Mesendoderm (in vitro differentiated cells): ENCODE measurements at regions not wholly inside any gene's neighbourhood (a gene's known extent, or its start where the extent isn't known, plus 50 kb on each side); places are given as distances from the start of the nearest gene placed in this dataset.

ENCODE experiments used
- DNase-seq: peaks from one replicate; pipeline ENCODE4 v3.0.0; 2013
- H2AK5ac ChIP-seq: 2 replicates; pipeline ENCODE4 v1.6.1; 2013; ENCODE audit warnings: low read length, inconsistent platforms
- H2BK120ac ChIP-seq: 2 replicates; pipeline ENCODE4 v1.6.1; 2013; ENCODE audit warnings: low read depth, mild to moderate bottlenecking, low read length, moderate library complexity, mixed read lengths
- H2BK15ac ChIP-seq: replicated peaks from 2 replicates; pipeline ENCODE4 v1.6.1; 2013; ENCODE audit warnings: low read depth, mild to moderate bottlenecking, moderate library complexity
- H2BK5ac ChIP-seq: 2 replicates; pipeline ENCODE4 v1.6.1; 2013; ENCODE audit warnings: low read length, inconsistent platforms
- H3K18ac ChIP-seq: 2 replicates; pipeline ENCODE4 v1.6.1; 2013; ENCODE audit warnings: mild to moderate bottlenecking, low read length, mixed read lengths
- H3K23ac ChIP-seq: one replicate; pipeline ENCODE4 v1.6.1; 2013; ENCODE audit warnings: low read length
- H3K27ac ChIP-seq: 2 replicates; pipeline ENCODE4 v1.5.1; 2013; ENCODE audit warnings: low read depth, mild to moderate bottlenecking, inconsistent platforms, low read length, moderate library complexity
- H3K27me3 ChIP-seq: 2 replicates; pipeline ENCODE4 v1.6.1; 2013; ENCODE audit warnings: low read length, control low read depth, mild to moderate bottlenecking, inconsistent platforms; ENCODE audit not compliant: insufficient read depth, poor library complexity
- H3K36me3 ChIP-seq: 2 replicates; pipeline ENCODE4 v1.6.1; 2013; ENCODE audit warnings: low read length, inconsistent platforms; ENCODE audit not compliant: control insufficient read depth, insufficient read depth
- H3K4ac ChIP-seq: one replicate; pipeline ENCODE4 v1.6.1; 2013; ENCODE audit warnings: low read depth, mild to moderate bottlenecking, low read length, moderate library complexity
- H3K4me1 ChIP-seq: 2 replicates; pipeline ENCODE4 v1.6.1; 2013; ENCODE audit warnings: low read depth, low read length, inconsistent platforms; ENCODE audit not compliant: control insufficient read depth
- H3K4me2 ChIP-seq: 2 replicates; pipeline ENCODE4 v1.6.1; 2013; ENCODE audit warnings: low read length
- H3K4me3 ChIP-seq: 2 replicates; pipeline ENCODE4 v1.5.1; 2013; ENCODE audit warnings: mild to moderate bottlenecking, low read length
- H3K56ac ChIP-seq: one replicate; pipeline ENCODE4 v1.6.1; 2013; ENCODE audit warnings: low read length
- H3K79me1 ChIP-seq: 2 replicates; pipeline ENCODE4 v1.6.1; 2013; ENCODE audit warnings: low read length, inconsistent platforms
- H3K79me2 ChIP-seq: 2 replicates; pipeline ENCODE4 v1.6.1; 2013; ENCODE audit warnings: mild to moderate bottlenecking, low read length; ENCODE audit not compliant: control insufficient read depth, insufficient read depth
- H3K9ac ChIP-seq: 2 replicates; pipeline ENCODE4 v1.6.1; 2013; ENCODE audit warnings: low read length, inconsistent platforms
- H4K5ac ChIP-seq: one replicate; pipeline ENCODE4 v1.6.1; 2013; ENCODE audit warnings: low read length
- H4K8ac ChIP-seq: one replicate; pipeline ENCODE4 v1.6.1; 2013; ENCODE audit warnings: low read depth, mild to moderate bottlenecking, control low read depth, low read length, moderate library complexity
- WGBS: extraction: QIAGEN DNeasy Blood & Tissue Kit; methylation state at CpG from one replicate; pipeline ENCODE4 v1.1.7; 2013; ENCODE audit warnings: low lambda C conversion rate, missing lambda C conversion rate; ENCODE audit not compliant: insufficient coverage; ENCODE audit errors: extremely low coverage; 5-methylcytosine and 5-hydroxymethylcytosine counted together

- no peaks in the 10 kb centered on the region for H3K27me3 ChIP-seq
- H3K27ac ChIP-seq, result no peak overlapping the region
- H3K79me1 ChIP-seq, result no peaks in the 10 kb centered on the region
- no peak overlapping the region for H2BK15ac ChIP-seq
- no peak overlapping the region for H4K5ac ChIP-seq
- no peaks in the 10 kb centered on the region for H3K36me3 ChIP-seq
- H2AK5ac ChIP-seq, result no peak overlapping the region
- no peak overlapping the region for H3K18ac ChIP-seq
- H2BK120ac ChIP-seq, result no peak overlapping the region
- no peak for DNase-seq
- WGBS, result no CpG with 5 or more reads among the region's 2 CpGs
- H3K4ac ChIP-seq, result no peak overlapping the region
- H3K9ac ChIP-seq, result no peak overlapping the region
- no peak overlapping the region for H4K8ac ChIP-seq
- no peak overlapping the region for H2BK5ac ChIP-seq
- no peak overlapping the region for H3K4me3 ChIP-seq
- no peak overlapping the region for H3K56ac ChIP-seq
- H3K79me2 ChIP-seq, result no peaks in the 10 kb centered on the region
- no peaks in the 10 kb centered on the region for H3K4me1 ChIP-seq
- no peak overlapping the region for H3K23ac ChIP-seq
- no peak overlapping the region for H3K4me2 ChIP-seq
Measured at GRCh38 chr5:74138721-74139120, 501.8 kb downstream of the ENC1 start.

DNA sequence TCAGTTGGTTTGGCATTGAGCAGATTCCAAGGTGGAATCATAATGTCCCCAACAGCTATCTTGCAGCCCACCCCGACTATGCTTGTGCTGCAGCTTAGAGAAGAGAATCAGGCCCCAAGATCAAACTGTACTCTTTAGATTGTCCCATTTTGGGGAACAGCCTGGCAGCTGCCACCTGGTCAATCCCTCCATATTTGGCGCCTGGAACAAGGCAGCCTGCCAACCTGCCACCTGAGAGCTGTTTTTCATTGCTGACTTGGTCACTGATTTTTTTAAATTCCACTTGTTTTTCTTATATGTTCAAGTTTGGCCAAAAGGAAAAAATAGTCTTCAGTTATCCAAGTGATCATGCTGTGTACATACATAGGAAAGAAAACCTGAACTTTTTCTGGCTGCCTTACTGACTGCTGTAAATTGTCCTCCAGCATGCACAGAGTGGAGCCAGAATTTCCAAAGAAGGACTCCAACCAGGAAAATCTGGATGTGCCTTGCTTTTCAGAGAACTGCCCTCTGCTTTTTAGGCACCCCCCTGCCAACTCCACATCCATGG lies 504.2 kb downstream of the ENC1 start:
- Histone ChIP-seq H4K5ac (no peak overlapping the region), H3K9ac (no peak overlapping the region), H3K4me3 (no peak overlapping the region), H2BK15ac (no peak overlapping the region), H3K79me2 (no peaks in the 10 kb centered on the region), H3K23ac (no peak overlapping the region), H2AK5ac (no peak overlapping the region), H3K27me3 (no peaks in the 10 kb centered on the region), H3K4me2 (no peak overlapping the region), H3K4ac (no peak overlapping the region), H3K79me1 (no peaks in the 10 kb centered on the region), H3K18ac (no peak overlapping the region), H2BK5ac (no peak overlapping the region), H2BK120ac (no peak overlapping the region), H3K4me1 (no peaks in the 10 kb centered on the region), H3K36me3 (no peaks in the 10 kb centered on the region), H3K27ac (no peak overlapping the region), H4K8ac (no peak overlapping the region), H3K56ac (no peak overlapping the region)
- no CpG with 5 or more reads among the region's 2 CpGs for WGBS
- no peak for DNase-seq

GRCh38 chr5:74135033-74135432 lies 505.5 kb downstream of the ENC1 start:
- no peak overlapping the region for H4K8ac ChIP-seq
- H3K4me1 ChIP-seq, result no peaks in the 10 kb centered on the region
- no peak overlapping the region for H2BK15ac ChIP-seq
- H3K79me1 ChIP-seq, result no peaks in the 10 kb centered on the region
- no peak overlapping the region for H3K4me2 ChIP-seq
- H3K4me3 ChIP-seq, result no peak overlapping the region
- H3K27ac ChIP-seq, result no peak overlapping the region
- no peak overlapping the region for H3K23ac ChIP-seq
- no peak for DNase-seq
- no CpG with 5 or more reads among the region's 1 CpG for WGBS
- no peak overlapping the region for H2AK5ac ChIP-seq
- H3K36me3 ChIP-seq, result no peaks in the 10 kb centered on the region
- H2BK5ac ChIP-seq, result no peak overlapping the region
- H3K27me3 ChIP-seq, result no peaks in the 10 kb centered on the region
- no peak overlapping the region for H3K18ac ChIP-seq
- H3K4ac ChIP-seq, result no peak overlapping the region
- H3K9ac ChIP-seq, result no peak overlapping the region
- no peak overlapping the region for H3K56ac ChIP-seq
- no peak overlapping the region for H2BK120ac ChIP-seq
- H4K5ac ChIP-seq, result no peak overlapping the region
- H3K79me2 ChIP-seq, result no peaks in the 10 kb centered on the region

DNA sequence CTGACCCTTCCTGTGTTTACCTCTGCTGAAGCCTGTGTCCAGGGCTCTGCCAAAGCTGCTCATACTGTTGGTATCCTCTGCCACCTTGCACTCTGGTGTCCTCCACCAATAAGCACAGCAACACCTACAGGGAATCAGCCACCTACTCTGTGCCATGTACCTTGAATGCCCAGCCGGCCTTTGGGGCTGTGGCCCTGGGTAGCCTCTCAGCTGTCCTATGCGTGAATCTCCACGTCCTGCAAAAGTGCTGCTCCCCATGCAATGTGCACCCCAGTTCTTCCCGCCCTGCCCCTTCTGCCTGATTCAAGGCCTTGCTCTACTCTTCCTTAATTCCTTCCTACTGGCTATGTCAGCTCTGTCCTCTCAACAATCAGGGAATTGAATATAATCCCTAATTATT lies 506.5 kb downstream of the ARHGEF28 start:
- Histone ChIP-seq H3K9ac (no peak overlapping the region), H3K56ac (no peak overlapping the region)

GRCh38 chr5:74131250-74131649 lies 505.3 kb downstream of the ARHGEF28 start:
- Histone ChIP-seq H3K23ac (no peak overlapping the region), H2BK15ac (no peak overlapping the region), H3K4me3 (no peak overlapping the region), H3K9ac (no peak overlapping the region), H3K79me2 (no peaks in the 10 kb centered on the region), H3K79me1 (no peaks in the 10 kb centered on the region), H3K4me1 (peaks cover 6% of the 10 kb centered on the region), H3K27me3 (no peaks in the 10 kb centered on the region), H3K18ac (no peak overlapping the region), H3K4ac (no peak overlapping the region), H3K4me2 (no peak overlapping the region), H2BK120ac (no peak overlapping the region), H4K5ac (no peak overlapping the region), H3K56ac (no peak overlapping the region), H3K27ac (no peak overlapping the region), H3K36me3 (no peaks in the 10 kb centered on the region), H2BK5ac (no peak overlapping the region), H4K8ac (no peak overlapping the region), H2AK5ac (no peak overlapping the region)
- no CpG with 5 or more reads among the region's 2 CpGs for WGBS
- DNase-seq, result no peak

More for the DNA sequence above, 506.5 kb downstream of the ARHGEF28 start:
- no peaks in the 10 kb centered on the region for H3K27me3 ChIP-seq
- WGBS, result no CpG with 5 or more reads among the region's 4 CpGs
- DNase-seq, result no peak
- no peak overlapping the region for H4K8ac ChIP-seq
- H3K4me3 ChIP-seq, result no peak overlapping the region
- no peak overlapping the region for H2BK120ac ChIP-seq
- H3K79me1 ChIP-seq, result no peaks in the 10 kb centered on the region
- no peak overlapping the region for H2BK15ac ChIP-seq
- H3K36me3 ChIP-seq, result no peaks in the 10 kb centered on the region
- no peak overlapping the region for H3K4me2 ChIP-seq
- no peak overlapping the region for H2BK5ac ChIP-seq
- H3K18ac ChIP-seq, result no peak overlapping the region
- no peak overlapping the region for H2AK5ac ChIP-seq
- H3K27ac ChIP-seq, result no peak overlapping the region
- no peaks in the 10 kb centered on the region for H3K79me2 ChIP-seq
- no peak overlapping the region for H4K5ac ChIP-seq
- no peak overlapping the region for H3K4ac ChIP-seq
- H3K4me1 ChIP-seq, result peaks cover 4% of the 10 kb centered on the region
- no peak overlapping the region for H3K23ac ChIP-seq

GRCh38 chr5:74130155-74130897 lies 504.3 kb downstream of the ARHGEF28 start:
- WGBS, result no CpG with 5 or more reads among the region's 15 CpGs
- no peak overlapping the region for H3K27ac ChIP-seq

More at GRCh38 chr5:74130155-74130897, 504.3 kb downstream of the ARHGEF28 start:
- H3K4me1 ChIP-seq, result peaks cover 6% of the 10 kb centered on the region
- H2BK5ac ChIP-seq, result no peak overlapping the region
- no peak overlapping the region for H2BK15ac ChIP-seq
- H4K8ac ChIP-seq, result no peak overlapping the region
- H4K5ac ChIP-seq, result no peak overlapping the region
- peak; percentile 16 for DNase-seq
- no peak overlapping the region for H3K4me2 ChIP-seq
- no peak overlapping the region for H3K4ac ChIP-seq
- H3K27me3 ChIP-seq, result no peaks in the 10 kb centered on the region
- no peak overlapping the region for H3K4me3 ChIP-seq
- no peak overlapping the region for H3K23ac ChIP-seq
- no peak overlapping the region for H2BK120ac ChIP-seq
- no peaks in the 10 kb centered on the region for H3K79me2 ChIP-seq
- no peak overlapping the region for H3K9ac ChIP-seq
- no peak overlapping the region for H2AK5ac ChIP-seq
- H3K56ac ChIP-seq, result no peak overlapping the region
- no peak overlapping the region for H3K18ac ChIP-seq
- H3K36me3 ChIP-seq, result no peaks in the 10 kb centered on the region
- H3K79me1 ChIP-seq, result no peaks in the 10 kb centered on the region
